MM.1S (cell line): ENCODE measurements at regions not wholly inside any gene's neighbourhood (a gene's known extent, or its start where the extent isn't known, plus 50 kb on each side); places are given as distances from the start of the nearest gene placed in this dataset.

ENCODE experiments used
- DNase-seq: peaks from one replicate; pipeline ENCODE4 v3.0.0-alpha.2; 2015
- H2AFZ ChIP-seq: fragments of 300-600 bp; sonication (generic); 2 replicates; pipeline ENCODE4 v1.6.0; 2016; ENCODE audit warnings: antibody characterized with exemption, low read length
- H3F3A ChIP-seq: fragments of 300-600 bp; sonication (generic); 2 replicates; pipeline ENCODE4 v1.6.1; 2016; ENCODE audit warnings: mild to moderate bottlenecking, antibody characterized with exemption, low read length, moderate library complexity, mixed read lengths; ENCODE audit not compliant: insufficient read depth
- H3K27ac ChIP-seq: fragments of 300-600 bp; sonication (generic); 2 replicates; pipeline ENCODE4 v1.5.1; 2016; ENCODE audit warnings: mild to moderate bottlenecking, low read length
- H3K27me3 ChIP-seq: fragments of 300-600 bp; sonication (generic); replicated peaks from 2 replicates; pipeline ENCODE4 v1.6.0; 2016; ENCODE audit warnings: low read length; ENCODE audit not compliant: insufficient read depth
- H3K36me3 ChIP-seq: fragments of 300-600 bp; sonication (generic); replicated peaks from 2 replicates; pipeline ENCODE4 v1.6.1; 2016; ENCODE audit warnings: mild to moderate bottlenecking, low read length, mixed read lengths; ENCODE audit not compliant: insufficient read depth
- H3K4me1 ChIP-seq: fragments of 300-600 bp; sonication (generic); 2 replicates; pipeline ENCODE4 v1.6.1; 2016; ENCODE audit warnings: low read length, mixed read lengths
- H3K4me2 ChIP-seq: fragments of 300-600 bp; sonication (generic); 2 replicates; pipeline ENCODE4 v1.6.0; 2016; ENCODE audit warnings: low read depth, low read length
- H3K4me3 ChIP-seq: fragments of 300-600 bp; sonication (generic); 2 replicates; pipeline ENCODE4 v1.5.1; 2016; ENCODE audit warnings: low read length, mixed read lengths
- H3K79me2 ChIP-seq: fragments of 300-600 bp; sonication (generic); 2 replicates; pipeline ENCODE4 v1.6.1; 2016; ENCODE audit warnings: mixed run types, low read length, mixed read lengths
- H3K9ac ChIP-seq: fragments of 300-600 bp; sonication (generic); 2 replicates; pipeline ENCODE4 v1.6.1; 2016; ENCODE audit warnings: low read length, mixed read lengths
- H3K9me2 ChIP-seq: fragments of 300-600 bp; sonication (generic); replicated peaks from 2 replicates; pipeline ENCODE4 v1.6.1; 2016; ENCODE audit warnings: mild to moderate bottlenecking, low read length, mixed read lengths; ENCODE audit not compliant: insufficient read depth
- H3K9me3 ChIP-seq: fragments of 300-600 bp; sonication (generic); replicated peaks from 2 replicates; pipeline ENCODE4 v1.6.1; 2016; ENCODE audit warnings: mild to moderate bottlenecking, low read length, mixed read lengths; ENCODE audit not compliant: insufficient read depth
- H4K20me1 ChIP-seq: fragments of 300-600 bp; sonication (generic); 2 replicates; pipeline ENCODE4 v1.6.1; 2016; ENCODE audit warnings: mild to moderate bottlenecking, low read length, moderate library complexity, mixed read lengths; ENCODE audit not compliant: insufficient read depth
- EZH2 ChIP-seq: fragments of 300-600 bp; sonication (generic); optimal IDR thresholded peaks from 2 replicates; pipeline ENCODE3; 2017; ENCODE audit warnings: low read depth, mild to moderate bottlenecking, antibody characterized with exemption, low read length, mixed read lengths
- EZH2phosphoT487 ChIP-seq: fragments of 300-600 bp; sonication (generic); IDR thresholded peaks from 2 replicates; pipeline ENCODE4 v1.6.1; 2018; ENCODE audit warnings: antibody characterized with exemption, low read length
- TF ChIP-seq, protein P1 (sequence below): fragments of 300-600 bp; sonication (generic); IDR thresholded peaks from 2 replicates; pipeline ENCODE4 v1.5.1; 2016; ENCODE audit warnings: antibody characterized with exemption, low read length, mixed read lengths

DNA sequence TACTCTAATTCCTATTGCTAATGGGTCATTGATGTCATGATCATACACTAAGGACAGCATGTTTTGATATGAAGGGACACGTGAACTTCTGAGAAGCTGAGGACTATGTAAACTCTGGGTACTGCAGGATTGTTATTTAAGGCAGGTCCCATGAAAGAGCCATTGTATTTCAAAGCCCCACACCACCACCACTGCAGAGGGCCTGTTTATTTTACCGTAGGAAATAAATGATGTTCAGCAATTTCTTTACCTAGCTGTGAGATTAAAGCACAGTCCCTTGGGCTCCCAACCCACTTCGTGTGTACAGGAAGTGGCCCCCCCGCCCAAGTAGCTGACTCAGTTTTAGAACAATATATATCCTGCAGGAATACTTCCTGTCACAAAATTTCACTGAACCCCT lies 89.8 kb upstream of the ACSL4 start:
- DNase-seq = no peak
- no peak overlapping the region for H3K27ac ChIP-seq
- no peaks in the 10 kb centered on the region for H3K9me3 ChIP-seq
- no peaks in the 10 kb centered on the region for H3F3A ChIP-seq
- H3K79me2 ChIP-seq = no peaks in the 10 kb centered on the region
- TF ChIP-seq, protein P1, sequence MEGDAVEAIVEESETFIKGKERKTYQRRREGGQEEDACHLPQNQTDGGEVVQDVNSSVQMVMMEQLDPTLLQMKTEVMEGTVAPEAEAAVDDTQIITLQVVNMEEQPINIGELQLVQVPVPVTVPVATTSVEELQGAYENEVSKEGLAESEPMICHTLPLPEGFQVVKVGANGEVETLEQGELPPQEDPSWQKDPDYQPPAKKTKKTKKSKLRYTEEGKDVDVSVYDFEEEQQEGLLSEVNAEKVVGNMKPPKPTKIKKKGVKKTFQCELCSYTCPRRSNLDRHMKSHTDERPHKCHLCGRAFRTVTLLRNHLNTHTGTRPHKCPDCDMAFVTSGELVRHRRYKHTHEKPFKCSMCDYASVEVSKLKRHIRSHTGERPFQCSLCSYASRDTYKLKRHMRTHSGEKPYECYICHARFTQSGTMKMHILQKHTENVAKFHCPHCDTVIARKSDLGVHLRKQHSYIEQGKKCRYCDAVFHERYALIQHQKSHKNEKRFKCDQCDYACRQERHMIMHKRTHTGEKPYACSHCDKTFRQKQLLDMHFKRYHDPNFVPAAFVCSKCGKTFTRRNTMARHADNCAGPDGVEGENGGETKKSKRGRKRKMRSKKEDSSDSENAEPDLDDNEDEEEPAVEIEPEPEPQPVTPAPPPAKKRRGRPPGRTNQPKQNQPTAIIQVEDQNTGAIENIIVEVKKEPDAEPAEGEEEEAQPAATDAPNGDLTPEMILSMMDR = no peak
- TF ChIP-seq EZH2phosphoT487 = no peak
- H3K4me1 ChIP-seq = no peaks in the 10 kb centered on the region
- no peaks in the 10 kb centered on the region for H3K36me3 ChIP-seq
- H3K9ac ChIP-seq = no peak overlapping the region
- H3K4me2 ChIP-seq = no peak overlapping the region
- H2AFZ ChIP-seq = no peak overlapping the region
- no peak overlapping the region for H3K4me3 ChIP-seq
- no peaks in the 10 kb centered on the region for H3K27me3 ChIP-seq
- no peaks in the 10 kb centered on the region for H4K20me1 ChIP-seq
- no peaks in the 10 kb centered on the region for H3K9me2 ChIP-seq

DNA sequence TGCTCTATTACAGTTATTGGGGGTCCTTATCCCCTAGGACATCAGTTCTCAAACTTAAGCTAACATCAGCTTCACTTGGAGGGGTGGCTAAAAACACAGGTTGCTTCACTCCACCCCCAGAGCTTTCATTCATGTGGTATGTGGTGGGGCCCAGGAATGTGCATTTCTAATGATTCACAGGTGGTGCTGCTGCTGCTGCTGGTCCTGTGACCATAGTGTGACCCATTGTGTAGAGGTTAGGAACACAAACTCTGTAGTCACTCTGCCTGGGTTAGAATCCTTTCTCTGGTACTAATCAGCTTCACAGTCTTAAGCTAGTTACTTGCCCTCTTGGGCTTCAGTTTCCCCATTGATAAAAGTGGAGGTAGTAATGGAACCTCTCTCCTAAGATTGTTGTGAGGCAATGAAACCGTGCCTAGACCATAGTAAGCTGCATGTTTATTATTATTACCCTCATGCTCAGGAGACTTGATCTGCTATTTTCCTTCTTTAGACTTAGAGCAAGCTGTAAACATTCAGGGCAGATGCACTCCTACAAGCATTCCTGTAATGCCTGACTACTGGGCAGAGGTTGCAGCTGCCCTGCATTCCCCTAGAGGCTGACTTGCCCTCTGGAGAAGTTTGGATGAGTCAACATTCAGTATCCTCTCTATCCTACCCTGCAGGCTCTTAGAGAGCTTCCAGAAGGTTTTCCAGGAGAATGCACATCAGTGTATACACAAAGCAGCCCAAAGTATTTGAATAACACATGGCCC lies 94.1 kb upstream of the ACSL4 start:
- Histone ChIP-seq H3K79me2 (no peaks in the 10 kb centered on the region), H3F3A (no peaks in the 10 kb centered on the region), H3K9me2 (no peaks in the 10 kb centered on the region), H4K20me1 (no peaks in the 10 kb centered on the region), H3K4me2 (no peak overlapping the region), H3K36me3 (no peaks in the 10 kb centered on the region), H3K27me3 (no peaks in the 10 kb centered on the region), H3K4me1 (no peaks in the 10 kb centered on the region), H3K9ac (no peak overlapping the region), H3K4me3 (no peak overlapping the region), H2AFZ (no peak overlapping the region), H3K9me3 (no peaks in the 10 kb centered on the region), H3K27ac (no peak overlapping the region)
- TF ChIP-seq, protein P1 = no peak
- TF ChIP-seq EZH2phosphoT487 (no peak), EZH2 (no peak)
- no peak for DNase-seq

DNA sequence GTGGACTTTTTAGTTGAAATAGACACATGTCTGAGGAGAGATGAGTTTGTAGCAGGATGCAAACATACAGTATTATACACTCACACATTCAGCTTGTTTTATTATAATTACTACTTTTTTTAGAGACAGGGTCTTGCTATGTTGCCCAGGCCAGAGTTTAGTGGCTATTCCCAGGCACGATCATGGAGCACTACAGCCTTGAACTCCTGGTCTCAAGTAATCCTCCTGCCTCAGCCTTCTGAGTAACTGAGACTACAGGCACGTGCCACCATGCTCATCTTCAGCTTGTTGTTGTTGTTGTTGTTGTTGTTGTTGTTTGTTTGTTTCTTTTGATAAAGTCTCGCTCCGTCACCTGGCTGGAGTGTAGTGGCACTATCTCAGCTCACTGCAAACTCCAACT lies 94.7 kb upstream of the ACSL4 start:
- H3K9ac ChIP-seq = no peak overlapping the region
- no peaks in the 10 kb centered on the region for H3K9me3 ChIP-seq
- H2AFZ ChIP-seq = no peak overlapping the region
- no peaks in the 10 kb centered on the region for H4K20me1 ChIP-seq
- no peak for DNase-seq
- H3K27me3 ChIP-seq = no peaks in the 10 kb centered on the region
- no peaks in the 10 kb centered on the region for H3K9me2 ChIP-seq
- no peaks in the 10 kb centered on the region for H3K36me3 ChIP-seq
- TF ChIP-seq, protein P1 = no peak
- TF ChIP-seq EZH2 (no peak), EZH2phosphoT487 (no peak)
- no peak overlapping the region for H3K4me2 ChIP-seq
- H3K27ac ChIP-seq = no peak overlapping the region
- H3F3A ChIP-seq = no peaks in the 10 kb centered on the region
- H3K79me2 ChIP-seq = no peaks in the 10 kb centered on the region
- H3K4me1 ChIP-seq = no peaks in the 10 kb centered on the region
- no peak overlapping the region for H3K4me3 ChIP-seq
